ENCODE measurements at regions not wholly inside any gene's neighbourhood (a gene's known extent, or its start where the extent isn't known, plus 50 kb on each side); places are given as distances from the start of the nearest gene placed in this dataset.

DNA sequence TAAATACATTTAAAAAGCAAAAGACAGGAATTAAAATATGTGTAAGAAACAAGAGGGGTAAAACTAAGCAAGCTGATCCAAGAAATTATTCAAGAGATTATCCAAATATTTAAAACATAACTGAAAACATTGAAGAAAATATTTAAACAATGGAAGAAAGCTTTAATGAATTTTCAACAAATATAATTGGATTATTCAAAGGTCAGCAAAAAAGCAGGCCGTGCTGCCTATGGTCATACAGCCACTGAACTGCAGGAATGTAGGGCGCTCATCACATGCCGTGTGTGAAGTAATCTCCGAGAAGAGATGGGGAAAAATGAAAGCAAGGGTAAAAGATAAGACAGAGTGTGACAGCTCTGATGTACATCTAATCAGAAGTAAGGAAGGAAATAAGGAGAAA, 1195.4 kb upstream of the EYS start:
- no peak overlapping the region for H2AFZ ChIP-seq
- no peak overlapping the region for H3K4me2 ChIP-seq
- no peaks in the 10 kb centered on the region for H3K79me2 ChIP-seq (ENCODE audit: low read depth)
- no peak overlapping the region for H3K27ac ChIP-seq
- H4K20me1 ChIP-seq (ENCODE audit: insufficient read depth): no peaks in the 10 kb centered on the region
- no peaks in the 10 kb centered on the region for H3K27me3 ChIP-seq (ENCODE audit: insufficient read depth, low read depth)
- CTCF ChIA-PET: no interaction called here
- no peaks in the 10 kb centered on the region for H3F3A ChIP-seq (ENCODE audit: insufficient read depth, low read depth)
- no peaks in the 10 kb centered on the region for H3K4me1 ChIP-seq (replicated peaks; ENCODE audit: insufficient read depth)
- no peaks in the 10 kb centered on the region for H3K36me3 ChIP-seq (ENCODE audit: low read depth)
- BruUV-seq (replicated peaks): no TSS peak
- no peak overlapping the region for H3K4me3 ChIP-seq
- intact Hi-C loops (cut with micrococcal nuclease; ENCODE audit: unreplicated experiment): no loop called here
- 0 out of 2 replicates have a peak, but pooled peaks cover 4% of the 10 kb centered on the region for H3K9me3 ChIP-seq (ENCODE audit: insufficient read depth, low read depth)
- POLR2A ChIA-PET (ENCODE audit: unreplicated experiment): no interaction called here
- no peaks in the 10 kb centered on the region for H3K9me2 ChIP-seq (ENCODE audit: insufficient read depth)
- DNase-seq: no peak
- TF ChIP-seq EZH2 (IDR thresholded peaks at IDR 0.05; ENCODE audit: low read depth): no peak
- TF ChIP-seq, protein P1, sequence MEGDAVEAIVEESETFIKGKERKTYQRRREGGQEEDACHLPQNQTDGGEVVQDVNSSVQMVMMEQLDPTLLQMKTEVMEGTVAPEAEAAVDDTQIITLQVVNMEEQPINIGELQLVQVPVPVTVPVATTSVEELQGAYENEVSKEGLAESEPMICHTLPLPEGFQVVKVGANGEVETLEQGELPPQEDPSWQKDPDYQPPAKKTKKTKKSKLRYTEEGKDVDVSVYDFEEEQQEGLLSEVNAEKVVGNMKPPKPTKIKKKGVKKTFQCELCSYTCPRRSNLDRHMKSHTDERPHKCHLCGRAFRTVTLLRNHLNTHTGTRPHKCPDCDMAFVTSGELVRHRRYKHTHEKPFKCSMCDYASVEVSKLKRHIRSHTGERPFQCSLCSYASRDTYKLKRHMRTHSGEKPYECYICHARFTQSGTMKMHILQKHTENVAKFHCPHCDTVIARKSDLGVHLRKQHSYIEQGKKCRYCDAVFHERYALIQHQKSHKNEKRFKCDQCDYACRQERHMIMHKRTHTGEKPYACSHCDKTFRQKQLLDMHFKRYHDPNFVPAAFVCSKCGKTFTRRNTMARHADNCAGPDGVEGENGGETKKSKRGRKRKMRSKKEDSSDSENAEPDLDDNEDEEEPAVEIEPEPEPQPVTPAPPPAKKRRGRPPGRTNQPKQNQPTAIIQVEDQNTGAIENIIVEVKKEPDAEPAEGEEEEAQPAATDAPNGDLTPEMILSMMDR (conservative IDR thresholded peaks at IDR 0.05): no peak

DNA sequence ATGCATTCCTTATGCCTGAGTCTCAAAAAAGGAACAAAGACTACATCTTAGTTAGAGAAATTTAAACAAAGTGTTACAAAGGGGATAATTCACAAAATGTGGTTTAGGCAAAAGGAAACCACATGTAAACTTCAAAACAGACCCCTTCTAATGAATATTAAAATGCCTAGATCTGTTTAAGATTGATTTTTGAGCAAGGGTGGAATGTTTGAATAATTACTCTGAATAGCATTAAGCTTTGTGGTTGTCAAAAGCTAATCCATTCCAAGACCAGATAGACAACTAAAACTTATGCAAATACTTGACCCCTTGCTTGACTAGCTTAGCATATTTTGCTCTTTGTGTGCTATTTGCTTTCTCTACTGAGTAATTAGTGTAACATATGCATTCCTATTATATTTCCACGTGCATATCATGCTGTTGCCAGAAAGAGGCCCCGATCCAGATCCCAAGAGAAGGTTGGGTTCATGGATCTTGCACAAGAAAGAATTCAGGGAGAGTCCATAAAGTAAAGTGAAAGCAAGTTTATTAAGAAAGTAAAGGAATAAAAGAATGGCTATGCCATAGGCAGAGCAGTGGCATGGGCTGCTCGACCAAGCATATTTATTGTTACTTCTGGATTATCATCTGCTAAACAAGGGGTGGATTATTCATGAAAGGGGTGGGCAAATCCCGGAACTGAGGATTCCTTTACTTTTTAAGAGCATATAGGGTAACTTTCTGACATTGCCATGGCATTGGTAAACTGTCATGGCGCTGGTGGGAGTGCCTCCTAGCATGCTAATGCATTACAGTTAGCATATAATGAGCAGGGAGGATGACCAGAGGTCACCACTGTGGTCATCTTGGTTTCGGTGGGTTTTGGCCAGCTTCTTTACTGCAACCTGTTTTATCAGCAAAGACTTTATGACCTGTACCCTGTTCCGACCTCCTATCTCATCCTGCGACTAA, 1193.4 kb upstream of the EYS start:
- no peak for DNase-seq
- CTCF ChIA-PET: no interaction called here
- TF ChIP-seq, protein P1 (conservative IDR thresholded peaks at IDR 0.05): no peak
- no peak for TF ChIP-seq EZH2 (IDR thresholded peaks at IDR 0.05; ENCODE audit: low read depth)
- Histone ChIP-seq H3K27me3 (ENCODE audit: insufficient read depth, low read depth) (no peaks in the 10 kb centered on the region), H3K36me3 (ENCODE audit: low read depth) (no peaks in the 10 kb centered on the region), H3K4me3 (no peak overlapping the region), H3K4me2 (no peak overlapping the region), H3K4me1 (replicated peaks; ENCODE audit: insufficient read depth) (no peaks in the 10 kb centered on the region), H3F3A (ENCODE audit: insufficient read depth, low read depth) (no peaks in the 10 kb centered on the region), H4K20me1 (ENCODE audit: insufficient read depth) (no peaks in the 10 kb centered on the region), H3K27ac (no peak overlapping the region), H2AFZ (no peak overlapping the region), H3K79me2 (ENCODE audit: low read depth) (no peaks in the 10 kb centered on the region), H3K9me3 (ENCODE audit: insufficient read depth, low read depth) (peaks cover 4% of the 10 kb centered on the region; the same call in 1 of the 2 replicates), H3K9me2 (ENCODE audit: insufficient read depth) (no peaks in the 10 kb centered on the region)
- no TSS peak for BruUV-seq (replicated peaks)
- POLR2A ChIA-PET (ENCODE audit: unreplicated experiment): no interaction called here
- intact Hi-C loops (cut with micrococcal nuclease; ENCODE audit: unreplicated experiment): no loop called here

DNA sequence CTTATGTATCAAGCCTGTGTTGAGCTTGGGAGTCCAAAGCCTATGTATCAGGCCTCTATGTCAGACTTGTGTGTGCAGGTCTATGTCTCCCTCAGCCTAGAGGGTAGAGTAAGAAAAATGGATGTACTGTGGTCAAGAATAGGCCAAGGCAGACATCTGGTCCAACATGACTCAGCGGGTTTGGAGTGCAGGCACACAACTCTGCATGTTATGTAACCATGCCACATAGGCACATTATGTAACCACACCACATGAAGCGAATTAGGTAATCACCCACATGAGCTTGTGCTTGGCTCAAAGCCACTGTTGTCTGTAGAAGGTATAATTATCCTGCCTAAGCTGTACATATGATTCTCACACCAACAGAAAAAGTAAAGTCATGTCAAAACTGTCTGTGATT, 1190.5 kb upstream of the EYS start:
- no peaks in the 10 kb centered on the region for H3K36me3 ChIP-seq (ENCODE audit: low read depth)
- no TSS peak for BruUV-seq (replicated peaks)
- intact Hi-C loops (cut with micrococcal nuclease; ENCODE audit: unreplicated experiment): no loop called here
- ChIA-PET POLR2A (ENCODE audit: unreplicated experiment) (no interaction called here), CTCF (interaction anchor here (0.7 kb wide), 1 partner anchor 79 kb away, joined by 13 read pairs; no protein-coding TSS in a partner anchor)
- H3K27me3 ChIP-seq (ENCODE audit: insufficient read depth, low read depth): no peaks in the 10 kb centered on the region
- H2AFZ ChIP-seq: no peak overlapping the region
- H3K79me2 ChIP-seq (ENCODE audit: low read depth): no peaks in the 10 kb centered on the region
- no peaks in the 10 kb centered on the region for H3K9me2 ChIP-seq (ENCODE audit: insufficient read depth)
- H3K4me1 ChIP-seq (replicated peaks; ENCODE audit: insufficient read depth): no peaks in the 10 kb centered on the region
- no peak overlapping the region for H3K27ac ChIP-seq
- H3K4me2 ChIP-seq: no peak overlapping the region
- peaks cover 4% of the 10 kb centered on the region; the same call in 1 of the 2 replicates for H3K9me3 ChIP-seq (ENCODE audit: insufficient read depth, low read depth)
- H3K4me3 ChIP-seq: no peak overlapping the region
- no peaks in the 10 kb centered on the region for H4K20me1 ChIP-seq (ENCODE audit: insufficient read depth)
- TF ChIP-seq EZH2 (IDR thresholded peaks at IDR 0.05; ENCODE audit: low read depth): no peak
- TF ChIP-seq, protein P1 (conservative IDR thresholded peaks at IDR 0.05): no peak
- no peaks in the 10 kb centered on the region for H3F3A ChIP-seq (ENCODE audit: insufficient read depth, low read depth)
- no peak for DNase-seq

Measured in PC-9 (cell line).